ENCODE measurements at regions not wholly inside any gene's neighbourhood (a gene's known extent, or its start where the extent isn't known, plus 50 kb on each side); places are given as distances from the start of the nearest gene placed in this dataset.

DNA sequence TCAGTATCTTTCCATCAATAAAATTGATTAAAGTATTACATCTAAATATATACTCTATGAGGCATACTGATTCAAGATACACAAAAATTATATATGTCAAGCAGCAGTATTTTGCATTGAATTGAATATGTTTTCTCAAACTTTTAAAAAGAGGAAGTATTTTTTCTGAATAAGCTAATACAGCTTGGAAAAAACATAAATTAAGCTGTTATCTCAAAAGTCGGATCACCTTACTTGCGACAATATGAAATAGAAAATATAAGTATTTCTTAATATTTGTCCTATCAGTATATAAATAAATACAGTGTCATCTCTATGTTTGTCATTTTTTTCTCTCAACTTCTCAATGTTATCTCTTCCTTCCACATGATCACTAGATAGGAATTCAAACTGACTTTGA, 139.3 kb downstream of the MBL2 start:
- RAD21 ChIA-PET (ENCODE audit: low non-redundant PET in 1 of 2, low total read pairs in 2 of 2, uncharacterized antibody in 2 of 2, unreplicated experiment in 2 of 2), result no interaction called here
- BruUV-seq (replicated peaks), result no TSS peak
- no peak for ATAC-seq
- intact Hi-C loops (cut with micrococcal nuclease), result no loop called here
- no peak overlapping the region for H3K9ac ChIP-seq (ENCODE audit: low read length)
- no peak for DNase-seq (ENCODE audit: low read depth, low spot score)
- CTCF ChIA-PET, result no interaction called here
- H3K4me1 ChIP-seq (ENCODE audit: control insufficient read depth in 1 of 2, insufficient read depth in 2 of 2, low read length in 2 of 2), result peaks cover 0 to 6% of the 10 kb centered on the region in 2 experiments; a peak in 1 of 4 replicates
- H3K4me3 ChIP-seq (replicated peaks in 1 of 2; ENCODE audit: low read depth in 1 of 2, low read length in 2 of 2), result no peak overlapping the region
- H2AFZ ChIP-seq (ENCODE audit: low read depth, low read length, poor library complexity, severe bottlenecking), result no peak overlapping the region
- no peak overlapping the region for H3K4me2 ChIP-seq (ENCODE audit: low read length)
- TF ChIP-seq POLR2AphosphoS5 (IDR thresholded peaks at IDR 0.05; ENCODE audit: low read depth, low read length) (no peak), ELF1 (IDR thresholded peaks at IDR 0.05; ENCODE audit: borderline replicate concordance, low read depth) (no peak), TCF7L2 (IDR thresholded peaks at IDR 0.05; ENCODE audit: borderline replicate concordance, extremely low read depth, insufficient read depth, insufficient read length) (no peak), ZNF274 (IDR thresholded peaks at IDR 0.05; ENCODE audit: low read depth, low read length) (no peak), SIN3A (IDR thresholded peaks at IDR 0.05; ENCODE audit: low read depth) (no peak), RAD21 (IDR thresholded peaks at IDR 0.05; ENCODE audit: low read depth) (no peak), CEBPB (IDR thresholded peaks at IDR 0.05; ENCODE audit: low read depth) (no peak), SRF (IDR thresholded peaks at IDR 0.05; ENCODE audit: low read depth) (no peak), JUND (IDR thresholded peaks at IDR 0.05) (no peak), EZH2 (IDR thresholded peaks at IDR 0.05) (no peak), ZFX (IDR thresholded peaks at IDR 0.05) (no peak), EZH2phosphoT487 (IDR thresholded peaks at IDR 0.05; ENCODE audit: borderline replicate concordance) (no peak), FOSL1 (IDR thresholded peaks at IDR 0.05; ENCODE audit: low read depth) (no peak)
- TF ChIP-seq, protein P1, sequence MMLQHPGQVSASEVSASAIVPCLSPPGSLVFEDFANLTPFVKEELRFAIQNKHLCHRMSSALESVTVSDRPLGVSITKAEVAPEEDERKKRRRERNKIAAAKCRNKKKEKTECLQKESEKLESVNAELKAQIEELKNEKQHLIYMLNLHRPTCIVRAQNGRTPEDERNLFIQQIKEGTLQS (IDR thresholded peaks at IDR 0.05), result no peak
- TF ChIP-seq, protein P2, sequence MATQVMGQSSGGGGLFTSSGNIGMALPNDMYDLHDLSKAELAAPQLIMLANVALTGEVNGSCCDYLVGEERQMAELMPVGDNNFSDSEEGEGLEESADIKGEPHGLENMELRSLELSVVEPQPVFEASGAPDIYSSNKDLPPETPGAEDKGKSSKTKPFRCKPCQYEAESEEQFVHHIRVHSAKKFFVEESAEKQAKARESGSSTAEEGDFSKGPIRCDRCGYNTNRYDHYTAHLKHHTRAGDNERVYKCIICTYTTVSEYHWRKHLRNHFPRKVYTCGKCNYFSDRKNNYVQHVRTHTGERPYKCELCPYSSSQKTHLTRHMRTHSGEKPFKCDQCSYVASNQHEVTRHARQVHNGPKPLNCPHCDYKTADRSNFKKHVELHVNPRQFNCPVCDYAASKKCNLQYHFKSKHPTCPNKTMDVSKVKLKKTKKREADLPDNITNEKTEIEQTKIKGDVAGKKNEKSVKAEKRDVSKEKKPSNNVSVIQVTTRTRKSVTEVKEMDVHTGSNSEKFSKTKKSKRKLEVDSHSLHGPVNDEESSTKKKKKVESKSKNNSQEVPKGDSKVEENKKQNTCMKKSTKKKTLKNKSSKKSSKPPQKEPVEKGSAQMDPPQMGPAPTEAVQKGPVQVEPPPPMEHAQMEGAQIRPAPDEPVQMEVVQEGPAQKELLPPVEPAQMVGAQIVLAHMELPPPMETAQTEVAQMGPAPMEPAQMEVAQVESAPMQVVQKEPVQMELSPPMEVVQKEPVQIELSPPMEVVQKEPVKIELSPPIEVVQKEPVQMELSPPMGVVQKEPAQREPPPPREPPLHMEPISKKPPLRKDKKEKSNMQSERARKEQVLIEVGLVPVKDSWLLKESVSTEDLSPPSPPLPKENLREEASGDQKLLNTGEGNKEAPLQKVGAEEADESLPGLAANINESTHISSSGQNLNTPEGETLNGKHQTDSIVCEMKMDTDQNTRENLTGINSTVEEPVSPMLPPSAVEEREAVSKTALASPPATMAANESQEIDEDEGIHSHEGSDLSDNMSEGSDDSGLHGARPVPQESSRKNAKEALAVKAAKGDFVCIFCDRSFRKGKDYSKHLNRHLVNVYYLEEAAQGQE (IDR thresholded peaks at IDR 0.05; ENCODE audit: low read depth), result no peak
- TF ChIP-seq, protein P3, sequence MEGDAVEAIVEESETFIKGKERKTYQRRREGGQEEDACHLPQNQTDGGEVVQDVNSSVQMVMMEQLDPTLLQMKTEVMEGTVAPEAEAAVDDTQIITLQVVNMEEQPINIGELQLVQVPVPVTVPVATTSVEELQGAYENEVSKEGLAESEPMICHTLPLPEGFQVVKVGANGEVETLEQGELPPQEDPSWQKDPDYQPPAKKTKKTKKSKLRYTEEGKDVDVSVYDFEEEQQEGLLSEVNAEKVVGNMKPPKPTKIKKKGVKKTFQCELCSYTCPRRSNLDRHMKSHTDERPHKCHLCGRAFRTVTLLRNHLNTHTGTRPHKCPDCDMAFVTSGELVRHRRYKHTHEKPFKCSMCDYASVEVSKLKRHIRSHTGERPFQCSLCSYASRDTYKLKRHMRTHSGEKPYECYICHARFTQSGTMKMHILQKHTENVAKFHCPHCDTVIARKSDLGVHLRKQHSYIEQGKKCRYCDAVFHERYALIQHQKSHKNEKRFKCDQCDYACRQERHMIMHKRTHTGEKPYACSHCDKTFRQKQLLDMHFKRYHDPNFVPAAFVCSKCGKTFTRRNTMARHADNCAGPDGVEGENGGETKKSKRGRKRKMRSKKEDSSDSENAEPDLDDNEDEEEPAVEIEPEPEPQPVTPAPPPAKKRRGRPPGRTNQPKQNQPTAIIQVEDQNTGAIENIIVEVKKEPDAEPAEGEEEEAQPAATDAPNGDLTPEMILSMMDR (IDR thresholded peaks at IDR 0.05 in 2 of 3, conservative IDR thresholded peaks at IDR 0.05 in 1 of 3; ENCODE audit: borderline replicate concordance in 1 of 3, insufficient read depth in 1 of 3, low read depth in 2 of 3, low read length in 2 of 3), result no peak
- TF ChIP-seq, protein P4, sequence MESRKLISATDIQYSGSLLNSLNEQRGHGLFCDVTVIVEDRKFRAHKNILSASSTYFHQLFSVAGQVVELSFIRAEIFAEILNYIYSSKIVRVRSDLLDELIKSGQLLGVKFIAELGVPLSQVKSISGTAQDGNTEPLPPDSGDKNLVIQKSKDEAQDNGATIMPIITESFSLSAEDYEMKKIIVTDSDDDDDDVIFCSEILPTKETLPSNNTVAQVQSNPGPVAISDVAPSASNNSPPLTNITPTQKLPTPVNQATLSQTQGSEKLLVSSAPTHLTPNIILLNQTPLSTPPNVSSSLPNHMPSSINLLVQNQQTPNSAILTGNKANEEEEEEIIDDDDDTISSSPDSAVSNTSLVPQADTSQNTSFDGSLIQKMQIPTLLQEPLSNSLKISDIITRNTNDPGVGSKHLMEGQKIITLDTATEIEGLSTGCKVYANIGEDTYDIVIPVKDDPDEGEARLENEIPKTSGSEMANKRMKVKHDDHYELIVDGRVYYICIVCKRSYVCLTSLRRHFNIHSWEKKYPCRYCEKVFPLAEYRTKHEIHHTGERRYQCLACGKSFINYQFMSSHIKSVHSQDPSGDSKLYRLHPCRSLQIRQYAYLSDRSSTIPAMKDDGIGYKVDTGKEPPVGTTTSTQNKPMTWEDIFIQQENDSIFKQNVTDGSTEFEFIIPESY (IDR thresholded peaks at IDR 0.05; ENCODE audit: extremely low read depth, insufficient replicate concordance, low read length), result no peak
- TF ChIP-seq, protein P5, sequence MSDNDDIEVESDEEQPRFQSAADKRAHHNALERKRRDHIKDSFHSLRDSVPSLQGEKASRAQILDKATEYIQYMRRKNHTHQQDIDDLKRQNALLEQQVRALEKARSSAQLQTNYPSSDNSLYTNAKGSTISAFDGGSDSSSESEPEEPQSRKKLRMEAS (IDR thresholded peaks at IDR 0.05), result no peak
- H3K36me3 ChIP-seq (ENCODE audit: control insufficient read depth in 1 of 2, insufficient read depth in 2 of 2, low read length in 2 of 2), result no peaks in the 10 kb centered on the region
- POLR2A ChIA-PET, result no interaction called here
- no peaks in the 10 kb centered on the region for H3K9me2 ChIP-seq (ENCODE audit: insufficient read depth)
- no peak overlapping the region for H3K27ac ChIP-seq (ENCODE audit: low read depth, low read length)
- H4K20me1 ChIP-seq (ENCODE audit: insufficient read depth), result no peaks in the 10 kb centered on the region
- H3K27me3 ChIP-seq (ENCODE audit: insufficient read depth, low read length), result no peaks in the 10 kb centered on the region
- H3K9me3 ChIP-seq (ENCODE audit: control insufficient read depth in 1 of 2, insufficient read depth in 1 of 2, low read depth in 1 of 2, low read length in 2 of 2), result no peaks in the 10 kb centered on the region
- H3K79me2 ChIP-seq (ENCODE audit: insufficient read depth, low read length), result no peaks in the 10 kb centered on the region

All from HCT116 (cell line).